ENCODE measurements at regions not wholly inside any gene's neighbourhood (a gene's known extent, or its start where the extent isn't known, plus 50 kb on each side); places are given as distances from the start of the nearest gene placed in this dataset.

- Mint-ChIP-seq H3K9me3 (peaks cover 5% of the 10 kb centered on the region), H3K4me3 (no peak overlapping the region), H3K27me3 (ENCODE audit: low read depth) (no peaks in the 10 kb centered on the region), H3K27ac (ENCODE audit: unreplicated experiment) (no peak overlapping the region), H3K36me3 (ENCODE audit: low read depth) (no peaks in the 10 kb centered on the region), H3K4me1 (no peaks in the 10 kb centered on the region)
- TF ChIP-seq CTCF (conservative IDR thresholded peaks at IDR 0.05), result no peak
- no peak for DNase-seq (ENCODE audit: low read depth, low spot score)
Measured at GRCh38 chr22:49295851-49296560, 531.7 kb downstream of the BRD1 start.

GRCh38 chr22:49295465-49295743, 532.3 kb downstream of the BRD1 start:
- no peak for DNase-seq (ENCODE audit: low read depth, low spot score)
- no peak overlapping the region for H3K27ac Mint-ChIP-seq (ENCODE audit: unreplicated experiment)
- peaks cover 5% of the 10 kb centered on the region for H3K9me3 Mint-ChIP-seq
- no peak overlapping the region for H3K4me3 Mint-ChIP-seq
- TF ChIP-seq CTCF (conservative IDR thresholded peaks at IDR 0.05), result no peak
- H3K27me3 Mint-ChIP-seq (ENCODE audit: low read depth), result no peaks in the 10 kb centered on the region
- no peaks in the 10 kb centered on the region for H3K4me1 Mint-ChIP-seq
- H3K36me3 Mint-ChIP-seq (ENCODE audit: low read depth), result no peaks in the 10 kb centered on the region

- peaks cover 3% of the 10 kb centered on the region for H3K27me3 Mint-ChIP-seq (ENCODE audit: low read depth)
Measured at GRCh38 chr22:49294656-49295464, 532.8 kb downstream of the BRD1 start.

GRCh38 chr22:49292909-49293308, 534.8 kb downstream of the BRD1 start:
- TF ChIP-seq CTCF (conservative IDR thresholded peaks at IDR 0.05), result no peak
- peaks cover 3% of the 10 kb centered on the region for H3K27me3 Mint-ChIP-seq (ENCODE audit: low read depth)
- H3K27ac Mint-ChIP-seq (ENCODE audit: unreplicated experiment), result no peak overlapping the region
- no peak overlapping the region for H3K4me3 Mint-ChIP-seq
- DNase-seq (ENCODE audit: low read depth, low spot score), result no peak
- no peaks in the 10 kb centered on the region for H3K4me1 Mint-ChIP-seq
- H3K9me3 Mint-ChIP-seq, result peaks cover 10% of the 10 kb centered on the region
- H3K36me3 Mint-ChIP-seq (ENCODE audit: low read depth), result no peaks in the 10 kb centered on the region

More at GRCh38 chr22:49294656-49295464, 532.8 kb downstream of the BRD1 start:
- peaks cover 5% of the 10 kb centered on the region for H3K9me3 Mint-ChIP-seq
- H3K36me3 Mint-ChIP-seq (ENCODE audit: low read depth), result no peaks in the 10 kb centered on the region
- DNase-seq (ENCODE audit: low read depth, low spot score), result no peak
- no peaks in the 10 kb centered on the region for H3K4me1 Mint-ChIP-seq
- H3K27ac Mint-ChIP-seq (ENCODE audit: unreplicated experiment), result no peak overlapping the region
- TF ChIP-seq CTCF (conservative IDR thresholded peaks at IDR 0.05), result no peak
- no peak overlapping the region for H3K4me3 Mint-ChIP-seq

GRCh38 chr22:49291781-49292180, 535.9 kb downstream of the BRD1 start:
- Mint-ChIP-seq H3K27me3 (ENCODE audit: low read depth) (peaks cover 3% of the 10 kb centered on the region), H3K4me1 (no peaks in the 10 kb centered on the region), H3K9me3 (peaks cover 10% of the 10 kb centered on the region), H3K4me3 (no peak overlapping the region), H3K36me3 (ENCODE audit: low read depth) (no peaks in the 10 kb centered on the region), H3K27ac (ENCODE audit: unreplicated experiment) (no peak overlapping the region)
- no peak for TF ChIP-seq CTCF (conservative IDR thresholded peaks at IDR 0.05)
- no peak for DNase-seq (ENCODE audit: low read depth, low spot score)

Measured in neural crest cell (in vitro differentiated cells).